ENCODE measurements at regions not wholly inside any gene's neighbourhood (a gene's known extent, or its start where the extent isn't known, plus 50 kb on each side); places are given as distances from the start of the nearest gene placed in this dataset.
"Not testable (repeated sequence)": the region's sequence is repeated elsewhere in the genome, so short reads cannot be mapped to it uniquely, and the experiment has no call there.

DNA sequence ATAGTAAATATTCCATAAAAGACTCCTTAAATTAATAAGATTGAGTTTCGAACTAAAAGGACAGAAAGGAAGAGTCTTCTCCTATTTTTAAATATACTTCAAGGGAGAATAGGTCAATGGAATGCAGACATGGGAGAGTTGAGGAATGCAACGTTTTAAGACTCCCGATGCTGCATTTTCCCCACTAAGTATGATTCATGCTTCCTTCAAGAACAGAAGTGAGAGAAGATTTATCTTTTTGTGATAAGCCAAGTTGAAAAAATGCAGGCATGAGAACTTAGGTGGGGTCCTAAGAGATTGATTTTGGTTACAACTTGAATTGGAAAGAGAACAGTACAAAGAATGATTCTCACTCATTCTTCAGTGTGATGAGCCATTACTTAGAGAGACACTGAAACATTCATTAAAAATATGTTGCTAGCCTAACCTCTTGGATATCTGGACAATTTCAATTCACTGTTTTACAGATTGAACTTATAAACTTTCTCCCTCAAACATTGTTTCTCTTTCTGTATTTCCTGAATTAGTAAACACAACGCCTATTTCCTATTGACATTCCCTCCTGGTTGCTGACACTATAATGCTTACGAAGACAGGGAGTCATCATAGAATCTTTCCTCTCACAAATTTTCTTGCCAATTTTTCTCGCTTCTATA, 1666.1 kb upstream of the WWC1 start:
- no peaks in the 10 kb centered on the region for H3K9me1 ChIP-seq (ENCODE audit: control insufficient read depth, extremely low read depth, insufficient read depth, low read length)
- no peaks in the 10 kb centered on the region for H3K9me3 ChIP-seq (ENCODE audit: control insufficient read depth, low read depth, low read length)
- H3K4me1 ChIP-seq (ENCODE audit: control insufficient read depth, extremely low read depth, insufficient read depth, low read length), result no peaks in the 10 kb centered on the region
- H3K79me2 ChIP-seq (ENCODE audit: control insufficient read depth, insufficient read depth, low read length), result no peaks in the 10 kb centered on the region
- H3K27ac ChIP-seq (ENCODE audit: control insufficient read depth, insufficient read depth, low read length), result no peak overlapping the region
- DNase-seq (ENCODE audit: low read depth, low spot score) (no peak), FAIRE-seq (no peak)
- H4K20me1 ChIP-seq (ENCODE audit: control insufficient read depth, extremely low read depth, insufficient read depth, low read length), result no peaks in the 10 kb centered on the region
- no peaks in the 10 kb centered on the region for H3K27me3 ChIP-seq (ENCODE audit: control insufficient read depth, extremely low read depth, insufficient read depth, low read length)
- no peak overlapping the region for H3K4me2 ChIP-seq (ENCODE audit: control insufficient read depth, extremely low read depth, insufficient read depth, low read depth, low read length)
- dilution Hi-C loops (cut with MboI; ENCODE audit: extremely low pct_ligation_motif_present, low sequenced_read_pairs), result no loop called here
- TF ChIP-seq EZH2 (IDR thresholded peaks at IDR 0.05; ENCODE audit: low read length), result no peak
- no peaks in the 10 kb centered on the region for H3K36me3 ChIP-seq (ENCODE audit: control insufficient read depth in 2 of 2, extremely low read depth in 1 of 2, insufficient read depth in 2 of 2, low read length in 2 of 2)
- no peak overlapping the region for H3K4me3 ChIP-seq (ENCODE audit: control insufficient read depth in 2 of 3, extremely low read depth in 1 of 3, insufficient read depth in 2 of 3, low read depth in 1 of 3, low read length in 3 of 3)
- H3K9ac ChIP-seq (ENCODE audit: control insufficient read depth, extremely low read depth, insufficient read depth, low read length), result no peak overlapping the region
- H2AFZ ChIP-seq (ENCODE audit: control insufficient read depth, low read length), result no peak overlapping the region

DNA sequence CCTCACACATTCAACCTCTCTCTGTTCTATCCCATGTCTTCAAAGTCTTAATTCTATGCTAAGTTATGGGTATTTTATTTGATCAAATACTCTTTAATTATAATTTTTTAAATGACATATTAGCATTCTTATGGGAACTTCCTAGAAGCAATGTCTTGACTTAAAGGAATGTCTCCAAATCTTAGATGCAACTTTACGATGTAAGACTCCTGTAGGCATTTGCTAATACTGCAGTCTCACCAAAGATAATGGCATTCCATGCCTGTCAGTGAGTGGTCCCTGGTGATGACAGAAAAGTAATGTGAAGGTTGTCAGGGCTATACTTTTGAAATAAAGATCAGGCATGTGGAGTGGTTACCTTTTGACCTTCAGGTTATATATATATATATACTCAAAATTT, 1654.2 kb upstream of the WWC1 start:
- Histone ChIP-seq H3K36me3 (ENCODE audit: control insufficient read depth in 2 of 2, extremely low read depth in 1 of 2, insufficient read depth in 2 of 2, low read length in 2 of 2) (no peaks in the 10 kb centered on the region), H3K4me3 (ENCODE audit: control insufficient read depth in 2 of 3, extremely low read depth in 1 of 3, insufficient read depth in 2 of 3, low read depth in 1 of 3, low read length in 3 of 3) (no peak overlapping the region), H3K27ac (ENCODE audit: control insufficient read depth, insufficient read depth, low read length) (no peak overlapping the region), H3K27me3 (ENCODE audit: control insufficient read depth, extremely low read depth, insufficient read depth, low read length) (no peaks in the 10 kb centered on the region), H3K4me1 (ENCODE audit: control insufficient read depth, extremely low read depth, insufficient read depth, low read length) (no peaks in the 10 kb centered on the region), H4K20me1 (ENCODE audit: control insufficient read depth, extremely low read depth, insufficient read depth, low read length) (no peaks in the 10 kb centered on the region), H3K9me1 (ENCODE audit: control insufficient read depth, extremely low read depth, insufficient read depth, low read length) (no peaks in the 10 kb centered on the region), H3K9ac (ENCODE audit: control insufficient read depth, extremely low read depth, insufficient read depth, low read length) (no peak overlapping the region), H3K4me2 (ENCODE audit: control insufficient read depth, extremely low read depth, insufficient read depth, low read depth, low read length) (no peak overlapping the region), H3K79me2 (ENCODE audit: control insufficient read depth, insufficient read depth, low read length) (no peaks in the 10 kb centered on the region), H2AFZ (ENCODE audit: control insufficient read depth, low read length) (no peak overlapping the region), H3K9me3 (ENCODE audit: control insufficient read depth, low read depth, low read length) (no peaks in the 10 kb centered on the region)
- TF ChIP-seq EZH2 (IDR thresholded peaks at IDR 0.05; ENCODE audit: low read length) (no peak), CTCF (optimal IDR thresholded peaks at IDR 0.05 in 1 of 3, IDR thresholded peaks at IDR 0.05 in 1 of 3, conservative IDR thresholded peaks at IDR 0.05 in 1 of 3; ENCODE audit: extremely low read depth in 1 of 3, insufficient read depth in 2 of 3, low read length in 3 of 3) (no peak)
- DNase-seq (ENCODE audit: low read depth, low spot score) (no peak), FAIRE-seq (no peak)
- dilution Hi-C loops (cut with MboI; ENCODE audit: extremely low pct_ligation_motif_present, low sequenced_read_pairs), result no loop called here

DNA sequence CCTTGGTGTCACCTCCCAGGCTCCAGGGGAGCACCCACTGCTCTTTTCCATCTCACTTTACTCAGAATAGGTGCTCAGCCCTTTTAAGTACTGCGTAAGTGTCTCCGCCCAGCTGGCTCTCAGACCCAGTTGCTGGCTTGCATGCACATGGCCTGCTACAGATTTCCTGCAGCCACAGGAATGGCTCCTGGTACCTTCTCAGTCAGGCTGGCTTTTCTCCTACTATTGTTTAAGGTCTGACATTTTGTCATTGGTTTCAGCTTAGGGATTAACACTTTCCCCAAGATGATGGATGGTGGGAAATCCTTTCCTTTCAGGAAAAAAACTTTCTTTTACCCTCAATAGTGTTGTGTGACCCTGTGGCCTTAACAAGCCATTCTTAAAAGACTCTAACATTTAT, 1652.3 kb upstream of the WWC1 start:
- TF ChIP-seq CTCF (optimal IDR thresholded peaks at IDR 0.05 in 1 of 3, IDR thresholded peaks at IDR 0.05 in 1 of 3, conservative IDR thresholded peaks at IDR 0.05 in 1 of 3; ENCODE audit: extremely low read depth in 1 of 3, insufficient read depth in 2 of 3, low read length in 3 of 3) (no peak), EZH2 (IDR thresholded peaks at IDR 0.05; ENCODE audit: low read length) (no peak)
- H3K9me1 ChIP-seq (ENCODE audit: control insufficient read depth, extremely low read depth, insufficient read depth, low read length), result no peaks in the 10 kb centered on the region
- H3K27me3 ChIP-seq (ENCODE audit: control insufficient read depth, extremely low read depth, insufficient read depth, low read length), result no peaks in the 10 kb centered on the region
- no peaks in the 10 kb centered on the region for H3K9me3 ChIP-seq (ENCODE audit: control insufficient read depth, low read depth, low read length)
- no peaks in the 10 kb centered on the region for H4K20me1 ChIP-seq (ENCODE audit: control insufficient read depth, extremely low read depth, insufficient read depth, low read length)
- dilution Hi-C loops (cut with MboI; ENCODE audit: extremely low pct_ligation_motif_present, low sequenced_read_pairs), result no loop called here
- H3K4me3 ChIP-seq (ENCODE audit: control insufficient read depth in 2 of 3, extremely low read depth in 1 of 3, insufficient read depth in 2 of 3, low read depth in 1 of 3, low read length in 3 of 3), result no peak overlapping the region
- H3K9ac ChIP-seq (ENCODE audit: control insufficient read depth, extremely low read depth, insufficient read depth, low read length), result no peak overlapping the region
- no peaks in the 10 kb centered on the region for H3K79me2 ChIP-seq (ENCODE audit: control insufficient read depth, insufficient read depth, low read length)
- no peak overlapping the region for H3K27ac ChIP-seq (ENCODE audit: control insufficient read depth, insufficient read depth, low read length)
- FAIRE-seq (no peak), DNase-seq (ENCODE audit: low read depth, low spot score) (no peak)
- no peaks in the 10 kb centered on the region for H3K4me1 ChIP-seq (ENCODE audit: control insufficient read depth, extremely low read depth, insufficient read depth, low read length)
- H2AFZ ChIP-seq (ENCODE audit: control insufficient read depth, low read length), result no peak overlapping the region
- no peak overlapping the region for H3K4me2 ChIP-seq (ENCODE audit: control insufficient read depth, extremely low read depth, insufficient read depth, low read depth, low read length)
- H3K36me3 ChIP-seq (ENCODE audit: control insufficient read depth in 2 of 2, extremely low read depth in 1 of 2, insufficient read depth in 2 of 2, low read length in 2 of 2), result no peaks in the 10 kb centered on the region

DNA sequence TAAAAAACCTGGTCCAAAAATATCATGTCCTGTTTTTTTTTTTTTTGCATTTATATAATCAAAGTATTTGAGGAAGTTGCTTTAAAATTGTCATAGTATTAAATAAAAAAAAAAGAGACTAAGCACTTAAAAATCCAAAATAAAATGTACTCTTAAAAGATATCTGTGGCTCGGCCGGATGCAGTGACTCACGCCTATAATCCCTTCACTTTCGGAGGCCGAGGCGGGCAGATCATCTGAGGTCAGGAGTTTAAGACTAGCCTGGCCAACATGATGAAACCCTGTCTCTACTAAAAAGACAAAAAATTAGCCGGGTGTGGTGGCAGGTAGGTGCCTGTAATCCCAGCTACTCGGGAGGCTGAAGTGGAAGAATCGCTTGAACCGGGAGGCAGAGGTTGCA, 1651.3 kb upstream of the WWC1 start:
- H2AFZ ChIP-seq (ENCODE audit: control insufficient read depth, low read length); dilution Hi-C loops (cut with MboI; ENCODE audit: extremely low pct_ligation_motif_present, low sequenced_read_pairs); H3K27me3 ChIP-seq (ENCODE audit: control insufficient read depth, extremely low read depth, insufficient read depth, low read length); H3K4me2 ChIP-seq (ENCODE audit: control insufficient read depth, extremely low read depth, insufficient read depth, low read depth, low read length); H3K9ac ChIP-seq (ENCODE audit: control insufficient read depth, extremely low read depth, insufficient read depth, low read length); H3K4me1 ChIP-seq (ENCODE audit: control insufficient read depth, extremely low read depth, insufficient read depth, low read length); DNase-seq (ENCODE audit: low read depth, low spot score); H4K20me1 ChIP-seq (ENCODE audit: control insufficient read depth, extremely low read depth, insufficient read depth, low read length); H3K9me3 ChIP-seq (ENCODE audit: control insufficient read depth, low read depth, low read length); H3K36me3 ChIP-seq (ENCODE audit: control insufficient read depth in 2 of 2, extremely low read depth in 1 of 2, insufficient read depth in 2 of 2, low read length in 2 of 2); H3K79me2 ChIP-seq (ENCODE audit: control insufficient read depth, insufficient read depth, low read length); H3K4me3 ChIP-seq (ENCODE audit: control insufficient read depth in 2 of 3, extremely low read depth in 1 of 3, insufficient read depth in 2 of 3, low read depth in 1 of 3, low read length in 3 of 3); H3K9me1 ChIP-seq (ENCODE audit: control insufficient read depth, extremely low read depth, insufficient read depth, low read length); FAIRE-seq; H3K27ac ChIP-seq (ENCODE audit: control insufficient read depth, insufficient read depth, low read length): not testable (repeated sequence)

Measured in keratinocyte (primary cell).